ENCODE measurements at regions not wholly inside any gene's neighbourhood (a gene's known extent, or its start where the extent isn't known, plus 50 kb on each side); places are given as distances from the start of the nearest gene placed in this dataset. TPM values are rescaled to one million over a fixed set of nuclear protein-coding genes. Genes with fewer than 3 reads are reported as not detected.

Small RNA genes in the stretch of these regions (small RNA-seq; reads per million reads assigned to genes)
- gene AL161616.1, result not detected

Data from K562 (cell line).